Activated CD8-positive, alpha-beta T cell treated with anti-CD3 and anti-CD28 coated beads for 36 hours (primary cell): ENCODE measurements at regions not wholly inside any gene's neighbourhood (a gene's known extent, or its start where the extent isn't known, plus 50 kb on each side); places are given as distances from the start of the nearest gene placed in this dataset.

ENCODE experiments used
- ATAC-seq: fragments of 200-7000 bp; cut with Tn5 transposase; one replicate; pipeline ENCODE4 v1.10.0; 2021; ENCODE audit warnings: mild to moderate bottlenecking, moderate library complexity
- CTCF ChIA-PET: fragments of 350-600 bp; sonication (Branson Sonifier 250); formaldehyde crosslinking; loops from one replicate; lab custom pipeline; 2021; ENCODE audit warnings: antibody characterized with exemption; lab: Charles Lee
- POLR2A ChIA-PET: fragments of 350-600 bp; sonication (Branson Sonifier 250); formaldehyde crosslinking; loops from one replicate; lab custom pipeline; 2021; ENCODE audit warnings: antibody characterized with exemption; lab: Charles Lee
- DNase-seq: peaks from one replicate; pipeline ENCODE4 v3.0.0-alpha.2; 2020
- H3K27ac Mint-ChIP-seq: one replicate; pipeline ENCODE4 v1.8.0; 2021; ENCODE audit warnings: mild to moderate bottlenecking, mixed read lengths
- H3K27me3 Mint-ChIP-seq: one replicate; pipeline ENCODE4 v1.8.0; 2021; ENCODE audit warnings: mixed read lengths
- H3K36me3 Mint-ChIP-seq: one replicate; pipeline ENCODE4 v1.8.0; 2021; ENCODE audit warnings: low read depth, mixed read lengths
- H3K4me1 Mint-ChIP-seq: one replicate; pipeline ENCODE4 v1.8.0; 2021; ENCODE audit warnings: low read depth, mixed read lengths
- H3K4me3 Mint-ChIP-seq: one replicate; pipeline ENCODE4 v1.8.0; 2021; ENCODE audit warnings: mild to moderate bottlenecking, moderate library complexity, mixed read lengths
- H3K9me3 Mint-ChIP-seq: one replicate; pipeline ENCODE4 v1.8.0; 2021; ENCODE audit warnings: mixed read lengths
- CTCF ChIP-seq: fragments of 200-600 bp; IDR thresholded peaks from one replicate; pipeline ENCODE4 v1.8.0; 2022; ENCODE audit warnings: antibody characterized with exemption, mild to moderate bottlenecking
- intact Hi-C: fragments of 100-400 bp; cut with micrococcal nuclease; formaldehyde crosslinking; loops from one replicate; pipeline ENCODE4 v1.10.0; 2022

DNA sequence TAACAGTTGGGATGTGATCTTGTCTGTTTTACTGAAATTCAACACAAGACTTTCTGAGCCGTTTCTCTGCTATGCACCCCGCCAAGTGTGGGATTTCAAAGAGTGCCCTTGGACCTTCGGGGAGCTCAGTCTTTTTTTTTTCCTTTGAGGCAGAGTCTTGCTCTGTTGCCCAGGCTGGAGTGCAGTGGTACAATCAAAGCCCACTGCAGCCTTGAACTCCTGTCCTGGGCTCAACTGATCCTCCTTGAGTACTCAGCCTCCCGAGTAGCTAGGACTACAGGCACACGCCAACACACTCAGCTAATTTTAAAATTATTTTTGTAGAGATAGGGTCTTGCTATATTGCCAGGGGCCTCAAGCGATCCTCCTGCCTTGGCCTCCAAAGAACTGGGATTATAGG is 162.9 kb downstream of the BAMBI start:
- ChIA-PET POLR2A (interaction anchor here (0.6 kb wide), 1 partner anchor 1676 kb away, joined by 3 read pairs; no protein-coding TSS in a partner anchor), CTCF (no interaction called here)
- Mint-ChIP-seq H3K9me3 (no peaks in the 10 kb centered on the region), H3K27me3 (peaks cover 3% of the 10 kb centered on the region), H3K36me3 (no peaks in the 10 kb centered on the region), H3K4me1 (no peaks in the 10 kb centered on the region), H3K27ac (no peak overlapping the region), H3K4me3 (no peak overlapping the region)
- TF ChIP-seq CTCF = no peak
- ATAC-seq = no peak
- intact Hi-C loops = no loop called here
- DNase-seq = no peak

DNA sequence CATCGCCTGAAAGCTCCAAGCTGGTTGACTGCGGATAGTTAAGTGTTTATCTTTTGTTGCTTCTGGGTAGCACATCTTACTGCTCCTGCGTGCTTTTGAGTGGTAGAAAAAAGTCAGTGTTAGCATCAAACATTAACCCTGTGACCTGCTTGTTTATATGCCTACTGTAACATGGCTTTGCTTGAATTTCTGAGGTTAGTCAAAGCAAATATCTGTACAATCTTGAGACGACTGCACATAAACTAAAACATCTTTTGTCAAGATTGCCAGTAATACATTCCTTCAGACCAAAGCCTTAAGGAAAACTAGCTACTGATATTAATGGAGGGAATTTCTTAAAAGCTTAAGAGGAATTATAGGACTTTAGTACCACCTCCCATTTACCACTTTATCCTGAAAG is 163.7 kb downstream of the BAMBI start:
- no peaks in the 10 kb centered on the region for H3K4me1 Mint-ChIP-seq
- H3K36me3 Mint-ChIP-seq = no peaks in the 10 kb centered on the region
- ChIA-PET CTCF (no interaction called here), POLR2A (no interaction called here)
- DNase-seq (no peak), ATAC-seq (no peak)
- intact Hi-C loops = no loop called here
- no peaks in the 10 kb centered on the region for H3K9me3 Mint-ChIP-seq
- no peak overlapping the region for H3K4me3 Mint-ChIP-seq
- H3K27ac Mint-ChIP-seq = no peak overlapping the region
- peaks cover 3% of the 10 kb centered on the region for H3K27me3 Mint-ChIP-seq
- TF ChIP-seq CTCF = no peak

DNA sequence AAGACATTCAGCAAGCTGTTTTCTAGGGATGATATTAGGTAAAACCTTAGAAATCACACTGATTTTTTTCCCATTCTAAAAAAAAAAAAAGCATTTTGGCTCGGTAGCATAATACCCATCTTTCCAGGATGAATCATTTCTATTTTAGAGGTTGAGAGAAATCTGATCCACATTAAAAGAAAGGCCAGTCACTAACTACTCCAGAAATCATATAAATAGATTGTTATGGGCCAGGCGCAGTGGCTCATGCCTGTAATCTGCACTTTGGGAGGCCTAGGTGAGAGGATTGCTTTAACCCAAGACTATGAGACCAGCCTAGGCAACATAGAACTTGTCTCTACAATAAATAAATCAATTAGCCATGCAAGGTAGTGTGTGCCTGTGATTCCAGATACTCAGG is 164.3 kb downstream of the BAMBI start:
- no peaks in the 10 kb centered on the region for H3K4me1 Mint-ChIP-seq
- no peaks in the 10 kb centered on the region for H3K36me3 Mint-ChIP-seq
- ChIA-PET CTCF (no interaction called here), POLR2A (interaction anchor here (0.6 kb wide), 1 partner anchor 53 kb away, joined by 3 read pairs; no protein-coding TSS in a partner anchor)
- intact Hi-C loops = no loop called here
- no peak overlapping the region for H3K27ac Mint-ChIP-seq
- ATAC-seq (no peak), DNase-seq (no peak)
- H3K27me3 Mint-ChIP-seq = peaks cover 1% of the 10 kb centered on the region
- H3K4me3 Mint-ChIP-seq = no peak overlapping the region
- TF ChIP-seq CTCF = no peak
- no peaks in the 10 kb centered on the region for H3K9me3 Mint-ChIP-seq

GRCh38 chr10:28842321-28842720 is 165.0 kb downstream of the BAMBI start:
- no peak overlapping the region for H3K4me3 Mint-ChIP-seq
- intact Hi-C loops = no loop called here
- ChIA-PET CTCF (no interaction called here), POLR2A (no interaction called here)
- peaks cover 1% of the 10 kb centered on the region for H3K27me3 Mint-ChIP-seq
- H3K4me1 Mint-ChIP-seq = no peaks in the 10 kb centered on the region
- H3K9me3 Mint-ChIP-seq = no peaks in the 10 kb centered on the region
- DNase-seq (no peak), ATAC-seq (no peak)
- no peak for TF ChIP-seq CTCF
- no peak overlapping the region for H3K27ac Mint-ChIP-seq
- H3K36me3 Mint-ChIP-seq = no peaks in the 10 kb centered on the region

GRCh38 chr10:28845009-28845682 is 167.8 kb downstream of the BAMBI start:
- Mint-ChIP-seq H3K4me1 (no peaks in the 10 kb centered on the region), H3K27ac (no peak overlapping the region), H3K9me3 (no peaks in the 10 kb centered on the region), H3K27me3 (peaks cover 6% of the 10 kb centered on the region), H3K4me3 (no peak overlapping the region), H3K36me3 (no peaks in the 10 kb centered on the region)
- POLR2A ChIA-PET = no interaction called here
- no peak for TF ChIP-seq CTCF
- intact Hi-C loops = no loop called here
- DNase-seq (no peak), ATAC-seq (no peak)
- CTCF ChIA-PET = no interaction called here
